HepG2 (cell line): ENCODE measurements at regions not wholly inside any gene's neighbourhood (a gene's known extent, or its start where the extent isn't known, plus 50 kb on each side); places are given as distances from the start of the nearest gene placed in this dataset.

Experiments
- ATAC-seq: fragments of 200-7000 bp; cut with Tn5 transposase; 3 replicates; pipeline ENCODE4 v1.9.1; 2020; ENCODE audit warnings: mild to moderate bottlenecking, moderate library complexity
- BruUV-seq: library from RNA; stranded (reverse); fragments of 400-500 nt; replicated peaks from 2 replicates; lab custom pipeline; 2021; lab: Mats Ljungman, UMichigan
- CTCF ChIA-PET: fragments of 300-600 bp; formaldehyde crosslinking; extraction: SDS; loops from one replicate; lab custom pipeline; 2021; ENCODE audit warnings: low total read pairs, inconsistent platforms, low intra/inter-chr PET ratio; lab: Yijun Ruan, JAX
- POLR2A ChIA-PET: fragments of 350-600 bp; sonication (Branson Sonifier 250); formaldehyde crosslinking; loops from one replicate; lab custom pipeline; 2020; ENCODE audit warnings: antibody characterized with exemption, inconsistent platforms; lab: Yijun Ruan, JAX
- DNase-seq: peaks from one replicate; pipeline ENCODE4 v3.0.0-alpha.2; 2015; ENCODE audit warnings: low spot score
- FAIRE-seq: peaks from 3 replicates; lab custom pipeline; 2011; peaks lifted over from hg19 to GRCh38; lab: Jason Lieb, UNC
- H2AFZ ChIP-seq: one replicate; pipeline ENCODE4 v1.6.1; 2011; ENCODE audit warnings: low read length, inconsistent platforms
- H3K27ac ChIP-seq: fragments of 300-600 bp; 3 replicates; pipeline ENCODE4 v1.8.0; 2011; ENCODE audit warnings: mixed run types, mild to moderate bottlenecking, mixed read lengths, low read length, inconsistent platforms; ENCODE audit not compliant: insufficient read depth; ENCODE audit errors: extremely low read length
- H3K27me3 ChIP-seq, 2 experiments: fragments of 200-600 bp in 1 of 2; 2 replicates in 1 of 2; 3 replicates in 1 of 2; pipeline versions ENCODE4 v1.6.0 to v1.8.0; 2011; ENCODE audit warnings: low read length in 2 of 2, mild to moderate bottlenecking in 2 of 2, moderate library complexity in 2 of 2, inconsistent platforms in 1 of 2; ENCODE audit not compliant: insufficient read depth in 2 of 2, control insufficient read depth in 1 of 2
- H3K36me3 ChIP-seq, 2 experiments: fragments of 200-600 bp in 1 of 2; replicated peaks in 1 of 2; 2 replicates in 1 of 2; 3 replicates in 1 of 2; pipeline versions ENCODE4 v1.5.1 to v1.8.0; 2011; ENCODE audit warnings: low read length in 2 of 2, inconsistent platforms in 1 of 2; ENCODE audit not compliant: insufficient read depth in 2 of 2, control insufficient read depth in 1 of 2
- H3K4me1 ChIP-seq: 2 replicates; pipeline ENCODE4 v1.5.1; 2012; ENCODE audit warnings: low read length, inconsistent platforms; ENCODE audit not compliant: insufficient read depth
- H3K4me2 ChIP-seq: 2 replicates; pipeline ENCODE4 v1.6.0; 2011; ENCODE audit warnings: low read depth, low read length, inconsistent platforms
- H3K4me3 ChIP-seq, 3 experiments: fragments of 200-600 bp in 1 of 3; sonication (generic), shearing (Covaris generic) in 1 of 3; replicated peaks in 1 of 3; 2 replicates each; pipeline ENCODE4 v1.5.1; 2011 to 2016; ENCODE audit warnings: low read length in 3 of 3, inconsistent platforms in 2 of 3, low read depth in 2 of 3, mild to moderate bottlenecking in 2 of 3, control low read depth in 1 of 3, mixed read lengths in 1 of 3; ENCODE audit not compliant: insufficient read depth in 1 of 3
- H3K79me2 ChIP-seq: one replicate; pipeline ENCODE4 v1.6.1; 2011; ENCODE audit warnings: low read length, inconsistent platforms; ENCODE audit not compliant: insufficient read depth
- H3K9ac ChIP-seq: 2 replicates; pipeline ENCODE4 v1.6.0; 2011; ENCODE audit warnings: mild to moderate bottlenecking, low read depth, low read length, inconsistent platforms; ENCODE audit not compliant: insufficient read depth
- H3K9me3 ChIP-seq: 2 replicates; pipeline ENCODE4 v1.5.1; 2012; ENCODE audit warnings: mild to moderate bottlenecking, low read length
- H4K20me1 ChIP-seq: 2 replicates; pipeline ENCODE4 v1.6.0; 2011; ENCODE audit warnings: inconsistent platforms, mild to moderate bottlenecking, low read length, moderate library complexity; ENCODE audit not compliant: insufficient read depth
- HNRNPK ChIP-seq: fragments of 200-400 bp; formaldehyde crosslinking; IDR thresholded peaks from 2 replicates; pipeline ENCODE4 v1.6.1; 2018; ENCODE audit warnings: low read length, low read depth, moderate library complexity, mild to moderate bottlenecking; ENCODE audit not compliant: poor library complexity, severe bottlenecking
- HOXA3 ChIP-seq: sonication (generic); formaldehyde crosslinking; IDR thresholded peaks from 2 replicates; pipeline ENCODE4 v1.5.0; 2020; ENCODE audit warnings: missing genetic modification reagents
- NR2F6 ChIP-seq, 2 experiments: IDR thresholded peaks; 2 replicates each; pipeline ENCODE4 v1.6.1; 2016; ENCODE audit warnings: antibody characterized with exemption in 1 of 2, mild to moderate bottlenecking in 1 of 2
- XBP1 ChIP-seq: sonication (generic); formaldehyde crosslinking; IDR thresholded peaks from 2 replicates; pipeline ENCODE4 v1.5.0; 2020; ENCODE audit warnings: missing genetic modification reagents
- ZNF101 ChIP-seq: sonication (generic); formaldehyde crosslinking; IDR thresholded peaks from 2 replicates; pipeline ENCODE4 v1.4.0; 2020; ENCODE audit warnings: mild to moderate bottlenecking, low read depth, missing genetic modification reagents, borderline replicate concordance
- ZNF564 ChIP-seq: sonication (generic); formaldehyde crosslinking; IDR thresholded peaks from 2 replicates; pipeline ENCODE4 v1.8.1; 2023; ENCODE audit warnings: mild to moderate bottlenecking, missing genetic modification reagents
- ZNF567 ChIP-seq: sonication (generic); formaldehyde crosslinking; IDR thresholded peaks from 2 replicates; pipeline ENCODE4 v1.8.1; 2023; ENCODE audit warnings: mild to moderate bottlenecking, missing genetic modification reagents, borderline replicate concordance
- WGBS: methylation state at CpG from one replicate; pipeline ENCODE4 v1.1.6; 2017; ENCODE audit warnings: low lambda C conversion rate; 5-methylcytosine and 5-hydroxymethylcytosine counted together
- in situ Hi-C: cut with HindIII; loops from 2 replicates; pipeline ENCODE4 v1.10.0; 2017; ENCODE audit warnings: low pct_unique_long_range_greater_than_20kb; ENCODE audit not compliant: extremely low pct_ligation_motif_present
- intact Hi-C: fragments of 100-400 bp; cut with micrococcal nuclease; formaldehyde crosslinking; loops from one replicate; pipeline ENCODE4 v1.10.0; 2022; ENCODE audit not compliant: unreplicated experiment
- TF ChIP-seq, protein P1 (sequence below): sonication (generic); formaldehyde crosslinking; conservative IDR thresholded peaks from 2 replicates; pipeline ENCODE4 v1.4.0; 2020; ENCODE audit warnings: missing genetic modification reagents
- TF ChIP-seq, protein P2 (sequence below): sonication (generic); formaldehyde crosslinking; conservative IDR thresholded peaks from 2 replicates; pipeline ENCODE4 v1.4.0; 2020; ENCODE audit warnings: missing genetic modification reagents
- TF ChIP-seq, protein P3 (sequence below): IDR thresholded peaks from 2 replicates; pipeline ENCODE4 v1.6.1; 2016; ENCODE audit warnings: low read depth, control low read depth
- TF ChIP-seq, protein P4 (sequence below): sonication (generic); formaldehyde crosslinking; IDR thresholded peaks from 2 replicates; pipeline ENCODE4 v1.8.1; 2022; ENCODE audit warnings: low read depth, mild to moderate bottlenecking, missing genetic modification reagents
- TF ChIP-seq, protein P5 (sequence below): sonication (generic); formaldehyde crosslinking; IDR thresholded peaks from 2 replicates; pipeline ENCODE4 v1.8.0; 2022; ENCODE audit warnings: mild to moderate bottlenecking, missing genetic modification reagents; ENCODE audit not compliant: insufficient replicate concordance
- TF ChIP-seq, protein P6 (sequence below), 2 experiments: fragments of 450-650 bp in 1 of 2; sonication (generic) in 1 of 2; formaldehyde crosslinking; IDR thresholded peaks; 2 replicates each; pipeline versions ENCODE4 v1.5.0 to v1.8.0; 2020 to 2022; ENCODE audit warnings: mild to moderate bottlenecking in 1 of 2, missing genetic modification reagents in 1 of 2

DNA sequence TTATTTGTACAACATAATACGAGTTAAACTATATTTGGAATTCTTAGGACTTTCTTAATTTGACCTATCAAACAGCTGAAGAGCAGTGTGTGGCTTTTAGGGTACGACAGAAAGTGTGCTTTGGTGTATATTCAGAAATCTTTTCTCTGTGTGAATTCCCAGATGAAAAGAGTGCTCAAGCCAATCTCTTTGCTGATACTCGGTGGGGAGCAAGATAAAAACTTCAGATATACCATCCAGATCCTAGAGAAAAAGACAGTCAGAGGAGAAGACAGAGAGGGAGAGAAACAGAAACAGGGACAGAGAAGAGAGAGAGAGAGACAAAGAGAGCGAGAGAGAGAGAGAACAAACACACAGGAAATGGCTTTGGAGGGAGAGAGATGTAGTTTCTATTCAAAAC lies 658.3 kb upstream of the CPEB2 start (continued):
- TF ChIP-seq, protein P1, sequence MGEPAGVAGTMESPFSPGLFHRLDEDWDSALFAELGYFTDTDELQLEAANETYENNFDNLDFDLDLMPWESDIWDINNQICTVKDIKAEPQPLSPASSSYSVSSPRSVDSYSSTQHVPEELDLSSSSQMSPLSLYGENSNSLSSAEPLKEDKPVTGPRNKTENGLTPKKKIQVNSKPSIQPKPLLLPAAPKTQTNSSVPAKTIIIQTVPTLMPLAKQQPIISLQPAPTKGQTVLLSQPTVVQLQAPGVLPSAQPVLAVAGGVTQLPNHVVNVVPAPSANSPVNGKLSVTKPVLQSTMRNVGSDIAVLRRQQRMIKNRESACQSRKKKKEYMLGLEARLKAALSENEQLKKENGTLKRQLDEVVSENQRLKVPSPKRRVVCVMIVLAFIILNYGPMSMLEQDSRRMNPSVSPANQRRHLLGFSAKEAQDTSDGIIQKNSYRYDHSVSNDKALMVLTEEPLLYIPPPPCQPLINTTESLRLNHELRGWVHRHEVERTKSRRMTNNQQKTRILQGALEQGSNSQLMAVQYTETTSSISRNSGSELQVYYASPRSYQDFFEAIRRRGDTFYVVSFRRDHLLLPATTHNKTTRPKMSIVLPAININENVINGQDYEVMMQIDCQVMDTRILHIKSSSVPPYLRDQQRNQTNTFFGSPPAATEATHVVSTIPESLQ (CRISPR knock-in tag) = no peak
- TF ChIP-seq ZNF101 (CRISPR knock-in tag) (no peak), XBP1 (CRISPR knock-in tag) (no peak), HNRNPK (no peak), NR2F6 (IDR thresholded peaks at IDR 0.05) (no peak), NR2F6 (CRISPR knock-in tag; IDR thresholded peaks at IDR 0.05) (no peak)

DNA sequence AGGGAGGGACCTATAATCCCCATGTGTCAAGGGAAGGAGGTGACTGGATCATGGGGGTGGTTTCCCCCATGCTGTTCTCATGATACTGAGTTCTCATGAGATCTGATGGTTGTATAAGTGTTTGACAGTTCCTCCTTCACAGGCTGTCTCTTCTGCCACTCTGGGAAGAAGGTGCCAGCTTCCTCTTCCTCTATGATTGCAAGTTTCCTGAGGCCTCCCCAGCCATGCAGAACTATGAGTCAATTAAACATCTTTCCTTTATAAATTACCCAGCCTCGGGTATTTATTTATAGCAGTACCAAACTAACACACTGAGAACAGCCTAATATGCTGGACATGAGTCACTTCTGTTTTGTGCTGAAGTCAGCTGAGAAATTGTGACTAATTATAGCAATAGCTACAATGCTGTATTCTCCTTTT lies 656.9 kb upstream of the CPEB2 start:
- no peaks in the 10 kb centered on the region for H3K4me1 ChIP-seq
- H3K27ac ChIP-seq = no peak overlapping the region
- no peak overlapping the region for H2AFZ ChIP-seq
- H3K4me3 ChIP-seq = no peak overlapping the region
- DNase-seq (no peak), FAIRE-seq (no peak), ATAC-seq (no peak)
- WGBS = 0% methylated on average over 1 of the region's 1 CpG
- intact Hi-C loops (no loop called here), in situ Hi-C loops (no loop called here)
- ChIA-PET POLR2A (no interaction called here), CTCF (no interaction called here)
- H3K9ac ChIP-seq = no peak overlapping the region
- H3K36me3 ChIP-seq = no peaks in the 10 kb centered on the region
- no peaks in the 10 kb centered on the region for H4K20me1 ChIP-seq
- no TSS peak for BruUV-seq
- no peak overlapping the region for H3K4me2 ChIP-seq
- no peaks in the 10 kb centered on the region for H3K79me2 ChIP-seq
- no peaks in the 10 kb centered on the region for H3K27me3 ChIP-seq
- H3K9me3 ChIP-seq = peaks cover 45% of the 10 kb centered on the region
- TF ChIP-seq, protein P2, sequence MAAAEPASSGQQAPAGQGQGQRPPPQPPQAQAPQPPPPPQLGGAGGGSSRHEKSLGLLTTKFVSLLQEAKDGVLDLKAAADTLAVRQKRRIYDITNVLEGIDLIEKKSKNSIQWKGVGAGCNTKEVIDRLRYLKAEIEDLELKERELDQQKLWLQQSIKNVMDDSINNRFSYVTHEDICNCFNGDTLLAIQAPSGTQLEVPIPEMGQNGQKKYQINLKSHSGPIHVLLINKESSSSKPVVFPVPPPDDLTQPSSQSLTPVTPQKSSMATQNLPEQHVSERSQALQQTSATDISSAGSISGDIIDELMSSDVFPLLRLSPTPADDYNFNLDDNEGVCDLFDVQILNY (CRISPR knock-in tag) = no peak
- TF ChIP-seq, protein P3, sequence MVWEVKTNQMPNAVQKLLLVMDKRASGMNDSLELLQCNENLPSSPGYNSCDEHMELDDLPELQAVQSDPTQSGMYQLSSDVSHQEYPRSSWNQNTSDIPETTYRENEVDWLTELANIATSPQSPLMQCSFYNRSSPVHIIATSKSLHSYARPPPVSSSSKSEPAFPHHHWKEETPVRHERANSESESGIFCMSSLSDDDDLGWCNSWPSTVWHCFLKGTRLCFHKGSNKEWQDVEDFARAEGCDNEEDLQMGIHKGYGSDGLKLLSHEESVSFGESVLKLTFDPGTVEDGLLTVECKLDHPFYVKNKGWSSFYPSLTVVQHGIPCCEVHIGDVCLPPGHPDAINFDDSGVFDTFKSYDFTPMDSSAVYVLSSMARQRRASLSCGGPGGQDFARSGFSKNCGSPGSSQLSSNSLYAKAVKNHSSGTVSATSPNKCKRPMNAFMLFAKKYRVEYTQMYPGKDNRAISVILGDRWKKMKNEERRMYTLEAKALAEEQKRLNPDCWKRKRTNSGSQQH (CRISPR knock-in tag) = no peak
- TF ChIP-seq ZNF564 (CRISPR knock-in tag) (no peak), HOXA3 (no peak), ZNF567 (no peak)
- TF ChIP-seq, protein P4, sequence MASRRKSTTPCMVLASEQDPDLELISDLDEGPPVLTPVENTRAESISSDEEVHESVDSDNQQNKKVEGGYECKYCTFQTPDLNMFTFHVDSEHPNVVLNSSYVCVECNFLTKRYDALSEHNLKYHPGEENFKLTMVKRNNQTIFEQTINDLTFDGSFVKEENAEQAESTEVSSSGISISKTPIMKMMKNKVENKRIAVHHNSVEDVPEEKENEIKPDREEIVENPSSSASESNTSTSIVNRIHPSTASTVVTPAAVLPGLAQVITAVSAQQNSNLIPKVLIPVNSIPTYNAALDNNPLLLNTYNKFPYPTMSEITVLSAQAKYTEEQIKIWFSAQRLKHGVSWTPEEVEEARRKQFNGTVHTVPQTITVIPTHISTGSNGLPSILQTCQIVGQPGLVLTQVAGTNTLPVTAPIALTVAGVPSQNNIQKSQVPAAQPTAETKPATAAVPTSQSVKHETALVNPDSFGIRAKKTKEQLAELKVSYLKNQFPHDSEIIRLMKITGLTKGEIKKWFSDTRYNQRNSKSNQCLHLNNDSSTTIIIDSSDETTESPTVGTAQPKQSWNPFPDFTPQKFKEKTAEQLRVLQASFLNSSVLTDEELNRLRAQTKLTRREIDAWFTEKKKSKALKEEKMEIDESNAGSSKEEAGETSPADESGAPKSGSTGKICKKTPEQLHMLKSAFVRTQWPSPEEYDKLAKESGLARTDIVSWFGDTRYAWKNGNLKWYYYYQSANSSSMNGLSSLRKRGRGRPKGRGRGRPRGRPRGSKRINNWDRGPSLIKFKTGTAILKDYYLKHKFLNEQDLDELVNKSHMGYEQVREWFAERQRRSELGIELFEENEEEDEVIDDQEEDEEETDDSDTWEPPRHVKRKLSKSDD = no peak
- TF ChIP-seq, protein P5, sequence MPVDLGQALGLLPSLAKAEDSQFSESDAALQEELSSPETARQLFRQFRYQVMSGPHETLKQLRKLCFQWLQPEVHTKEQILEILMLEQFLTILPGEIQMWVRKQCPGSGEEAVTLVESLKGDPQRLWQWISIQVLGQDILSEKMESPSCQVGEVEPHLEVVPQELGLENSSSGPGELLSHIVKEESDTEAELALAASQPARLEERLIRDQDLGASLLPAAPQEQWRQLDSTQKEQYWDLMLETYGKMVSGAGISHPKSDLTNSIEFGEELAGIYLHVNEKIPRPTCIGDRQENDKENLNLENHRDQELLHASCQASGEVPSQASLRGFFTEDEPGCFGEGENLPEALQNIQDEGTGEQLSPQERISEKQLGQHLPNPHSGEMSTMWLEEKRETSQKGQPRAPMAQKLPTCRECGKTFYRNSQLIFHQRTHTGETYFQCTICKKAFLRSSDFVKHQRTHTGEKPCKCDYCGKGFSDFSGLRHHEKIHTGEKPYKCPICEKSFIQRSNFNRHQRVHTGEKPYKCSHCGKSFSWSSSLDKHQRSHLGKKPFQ (CRISPR knock-in tag) = no peak
- TF ChIP-seq, protein P6, sequence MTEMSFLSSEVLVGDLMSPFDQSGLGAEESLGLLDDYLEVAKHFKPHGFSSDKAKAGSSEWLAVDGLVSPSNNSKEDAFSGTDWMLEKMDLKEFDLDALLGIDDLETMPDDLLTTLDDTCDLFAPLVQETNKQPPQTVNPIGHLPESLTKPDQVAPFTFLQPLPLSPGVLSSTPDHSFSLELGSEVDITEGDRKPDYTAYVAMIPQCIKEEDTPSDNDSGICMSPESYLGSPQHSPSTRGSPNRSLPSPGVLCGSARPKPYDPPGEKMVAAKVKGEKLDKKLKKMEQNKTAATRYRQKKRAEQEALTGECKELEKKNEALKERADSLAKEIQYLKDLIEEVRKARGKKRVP (CRISPR knock-in tag; IDR thresholded peaks at IDR 0.05) = no peak
